ENCODE measurements at regions not wholly inside any gene's neighbourhood (a gene's known extent, or its start where the extent isn't known, plus 50 kb on each side); places are given as distances from the start of the nearest gene placed in this dataset.

GRCh38 chr1:218666263-218666662 is 321.1 kb downstream of the TGFB2 start:
- H2BK12ac ChIP-seq (ENCODE audit: low read depth, low read length) = no peak overlapping the region
- no peak overlapping the region for H3K14ac ChIP-seq (ENCODE audit: insufficient read length)
- no peaks in the 10 kb centered on the region for H3K79me2 ChIP-seq (ENCODE audit: control insufficient read depth in 1 of 2, insufficient read depth in 2 of 2, low read length in 2 of 2)
- no peak overlapping the region for H3K23ac ChIP-seq (ENCODE audit: insufficient read length)
- no peak overlapping the region for H4K8ac ChIP-seq (ENCODE audit: extremely low read depth, insufficient read depth, low read length)
- no peak overlapping the region for H3K4me3 ChIP-seq (ENCODE audit: extremely low read depth in 1 of 4, insufficient read depth in 2 of 4, low read depth in 3 of 4, low read length in 4 of 4)
- FAIRE-seq (no peak), DNase-seq (ENCODE audit: low read depth in 1 of 2, low spot score in 2 of 2) (no peak)
- H3K9ac ChIP-seq (replicated peaks in 1 of 4; ENCODE audit: extremely low read depth in 1 of 4, low read depth in 3 of 4, low read length in 3 of 4) = no peak overlapping the region
- H3K4ac ChIP-seq (replicated peaks; ENCODE audit: insufficient read length, low read depth, low read length) = no peak overlapping the region
- no peaks in the 10 kb centered on the region for H3K4me1 ChIP-seq (replicated peaks in 1 of 4; ENCODE audit: control insufficient read depth in 3 of 4, insufficient read depth in 4 of 4, low read length in 3 of 4)
- no peak overlapping the region for H2AK5ac ChIP-seq (ENCODE audit: low read depth, low read length)
- ChIA-PET POLR2A (ENCODE audit: partially characterized antibody) (no interaction called here), CTCF (ENCODE audit: partially characterized antibody) (interaction anchor here (1.5 kb wide), 1 partner anchor 14 kb away, joined by 5 read pairs; no protein-coding TSS in a partner anchor)
- H3K9me3 ChIP-seq (ENCODE audit: insufficient read depth in 2 of 2, low read depth in 1 of 2, low read length in 1 of 2) = no peaks in the 10 kb centered on the region
- H2BK5ac ChIP-seq (ENCODE audit: low read depth, low read length) = no peak overlapping the region
- TF ChIP-seq RFX5 (IDR thresholded peaks at IDR 0.05; ENCODE audit: borderline replicate concordance, low read depth, low read length) (no peak), GABPA (IDR thresholded peaks at IDR 0.05; ENCODE audit: borderline replicate concordance, insufficient read depth, low read length) (no peak), RXRA (IDR thresholded peaks at IDR 0.05; ENCODE audit: insufficient read depth, low read depth, low read length) (no peak), TBP (IDR thresholded peaks at IDR 0.05; ENCODE audit: low read depth, low read length) (no peak), SP2 (IDR thresholded peaks at IDR 0.05; ENCODE audit: low read length) (no peak), SAP30 (IDR thresholded peaks at IDR 0.05; ENCODE audit: insufficient read depth, insufficient replicate concordance, low read length) (no peak)
- H2AFZ ChIP-seq (ENCODE audit: low read length) = no peak overlapping the region
- H3K23me2 ChIP-seq (ENCODE audit: low read depth, low read length) = no peaks in the 10 kb centered on the region
- H2BK20ac ChIP-seq (ENCODE audit: low read length) = no peak overlapping the region
- no peaks in the 10 kb centered on the region for H3K36me3 ChIP-seq (ENCODE audit: control insufficient read depth in 2 of 4, insufficient read depth in 4 of 4, low read length in 3 of 4)
- H3K56ac ChIP-seq (replicated peaks; ENCODE audit: insufficient read length, low read depth, low read length) = no peak overlapping the region
- H2BK120ac ChIP-seq (replicated peaks; ENCODE audit: low read depth, low read length) = no peak overlapping the region
- H3K79me1 ChIP-seq (ENCODE audit: low read depth, low read length) = no peaks in the 10 kb centered on the region
- H3K4me2 ChIP-seq (ENCODE audit: insufficient read depth in 1 of 2, low read depth in 2 of 2, low read length in 2 of 2) = no peak overlapping the region
- no peak overlapping the region for H2BK15ac ChIP-seq (ENCODE audit: low read length)
- H3K27ac ChIP-seq (ENCODE audit: low read depth, low read length) = no peak overlapping the region
- H3K18ac ChIP-seq (ENCODE audit: extremely low read depth, low read length) = no peak overlapping the region
- H4K91ac ChIP-seq (replicated peaks; ENCODE audit: insufficient read length, low read length) = no peak overlapping the region
- no peak overlapping the region for H4K5ac ChIP-seq (ENCODE audit: insufficient read length, low read depth, low read length)
- H4K20me1 ChIP-seq (replicated peaks in 1 of 2; ENCODE audit: control insufficient read depth in 1 of 2, insufficient read depth in 2 of 2, low read length in 2 of 2) = no peaks in the 10 kb centered on the region
- H3K27me3 ChIP-seq (replicated peaks in 1 of 4; ENCODE audit: control insufficient read depth in 3 of 4, extremely low read depth in 1 of 4, insufficient read depth in 3 of 4, low read length in 3 of 4) = no peaks in the 10 kb centered on the region
